CD1c-positive myeloid dendritic cell (primary cell): ENCODE measurements at regions not wholly inside any gene's neighbourhood (a gene's known extent, or its start where the extent isn't known, plus 50 kb on each side); places are given as distances from the start of the nearest gene placed in this dataset.

ENCODE experiments used
- DNase-seq: peaks from one replicate; pipeline ENCODE4 v3.0.0-alpha.2; 2016; ENCODE audit errors: extremely low spot score

- DNase-seq, result no peak
Observed at GRCh38 chr1:11373895-11374747, 101.1 kb downstream of the UBIAD1 start.

GRCh38 chr1:11374748-11375110 lies 101.7 kb downstream of the UBIAD1 start:
- DNase-seq, result no peak

GRCh38 chr1:11377001-11377583 lies 101.9 kb upstream of the DISP3 start:
- DNase-seq, result no peak

GRCh38 chr1:11377954-11378353 lies 101.0 kb upstream of the DISP3 start:
- DNase-seq, result no peak

- no peak for DNase-seq
Observed at GRCh38 chr1:11379851-11380250, 99.1 kb upstream of the DISP3 start.

- DNase-seq, result no peak
Observed at GRCh38 chr1:11380500-11380899, 98.5 kb upstream of the DISP3 start.

- no peak for DNase-seq
Observed at GRCh38 chr1:11383553-11384169, 95.3 kb upstream of the DISP3 start.

GRCh38 chr1:11384170-11384554 lies 94.8 kb upstream of the DISP3 start:
- no peak for DNase-seq

- DNase-seq, result no peak
Observed at GRCh38 chr1:11387829-11388228, 91.1 kb upstream of the DISP3 start.

GRCh38 chr1:11388617-11389016 lies 90.3 kb upstream of the DISP3 start:
- no peak for DNase-seq

- DNase-seq, result no peak
Observed at GRCh38 chr1:11391327-11391726, 87.6 kb upstream of the DISP3 start.

GRCh38 chr1:11391886-11392285 lies 87.1 kb upstream of the DISP3 start:
- DNase-seq, result no peak

- no peak for DNase-seq
Observed at GRCh38 chr1:11394592-11395245, 84.2 kb upstream of the DISP3 start.

- DNase-seq, result no peak
Observed at GRCh38 chr1:11395616-11396015, 83.3 kb upstream of the DISP3 start.

GRCh38 chr1:11397151-11397901 lies 81.6 kb upstream of the DISP3 start:
- no peak for DNase-seq

GRCh38 chr1:11399250-11399649 lies 79.7 kb upstream of the DISP3 start:
- DNase-seq, result no peak

- no peak for DNase-seq
Observed at GRCh38 chr1:11400155-11400554, 78.8 kb upstream of the DISP3 start.

GRCh38 chr1:11400567-11400966 lies 78.4 kb upstream of the DISP3 start:
- DNase-seq, result no peak

- no peak for DNase-seq
Observed at GRCh38 chr1:11406845-11407244, 72.1 kb upstream of the DISP3 start.

- DNase-seq, result peak; percentile 9
Observed at GRCh38 chr1:11407301-11407994, 71.5 kb upstream of the DISP3 start.

- no peak for DNase-seq
Observed at GRCh38 chr1:11412141-11412540, 66.8 kb upstream of the DISP3 start.
